ENCODE measurements at regions not wholly inside any gene's neighbourhood (a gene's known extent, or its start where the extent isn't known, plus 50 kb on each side); places are given as distances from the start of the nearest gene placed in this dataset.
A peak's percentile ranks its signal among the peaks of the same experiment; 100 is the strongest.
"Not testable (repeated sequence)": the region's sequence is repeated elsewhere in the genome, so short reads cannot be mapped to it uniquely, and the experiment has no call there.

DNA sequence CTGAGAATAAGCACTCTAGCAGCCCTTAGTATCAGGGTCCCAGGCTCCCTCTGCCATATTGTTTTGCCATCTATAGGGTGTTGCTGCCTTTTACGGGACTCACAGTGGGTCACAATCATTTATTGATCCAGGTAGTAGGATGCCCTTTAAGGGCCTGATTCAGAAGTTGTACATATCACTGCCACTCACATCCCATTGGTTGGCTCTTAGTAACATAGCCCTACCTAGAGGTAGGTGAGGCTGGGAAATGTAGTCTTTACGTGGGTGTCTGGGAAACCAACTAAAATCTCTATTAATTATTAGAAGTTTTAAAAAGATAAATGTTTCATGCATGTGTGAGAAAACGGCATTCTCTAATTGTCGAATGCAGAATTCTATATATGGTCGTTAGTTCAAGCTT lies 78.8 kb upstream of the ATP5PO start:
- DNase-seq (ENCODE audit: low read depth), result no peak

DNA sequence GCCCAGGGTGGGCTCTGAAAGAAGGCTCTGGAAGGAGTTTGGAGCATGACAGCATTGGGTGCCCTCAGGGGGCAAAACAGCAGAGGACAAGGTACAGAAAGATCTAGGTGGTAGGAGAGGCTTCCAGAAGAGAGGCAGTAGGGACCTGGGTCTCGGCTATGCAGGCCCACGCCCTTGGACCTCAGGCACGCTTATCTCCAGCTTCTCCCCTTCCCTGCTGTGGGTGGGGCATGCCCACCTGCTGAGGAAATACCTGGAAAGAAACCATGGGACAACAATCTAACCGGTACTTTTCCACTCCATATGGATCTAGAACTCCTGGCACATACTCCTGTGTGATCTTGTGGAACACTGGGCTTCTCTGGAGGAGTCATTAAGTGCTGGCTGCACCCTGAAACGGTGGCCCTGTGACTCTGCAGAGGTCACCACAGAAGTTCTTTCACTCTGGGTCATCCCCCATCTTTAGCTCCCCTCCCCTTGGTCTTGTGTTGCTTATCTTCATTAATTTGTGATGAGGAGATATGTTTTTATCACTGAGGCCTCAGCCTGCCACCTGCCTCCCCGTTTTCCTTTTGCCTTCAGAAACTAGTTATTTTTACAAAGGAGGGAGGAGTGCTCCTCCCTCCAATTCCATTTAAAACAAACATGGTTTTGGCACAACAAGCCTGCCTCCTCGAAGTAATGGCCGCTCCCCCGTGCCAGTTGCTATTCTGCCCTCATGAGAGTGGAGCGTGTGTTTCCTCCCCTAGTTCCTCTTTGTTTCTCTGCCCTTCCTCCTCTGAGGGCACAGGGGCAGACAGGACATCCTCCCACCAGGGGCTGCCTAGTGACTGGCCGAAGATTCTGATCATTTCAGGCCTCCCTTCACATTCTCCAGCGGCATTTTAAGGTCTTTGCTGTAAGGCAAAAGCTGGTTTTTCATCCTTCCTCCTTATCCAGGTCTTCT lies 78.0 kb upstream of the ATP5PO start:
- no peak for DNase-seq (ENCODE audit: low read depth)

DNA sequence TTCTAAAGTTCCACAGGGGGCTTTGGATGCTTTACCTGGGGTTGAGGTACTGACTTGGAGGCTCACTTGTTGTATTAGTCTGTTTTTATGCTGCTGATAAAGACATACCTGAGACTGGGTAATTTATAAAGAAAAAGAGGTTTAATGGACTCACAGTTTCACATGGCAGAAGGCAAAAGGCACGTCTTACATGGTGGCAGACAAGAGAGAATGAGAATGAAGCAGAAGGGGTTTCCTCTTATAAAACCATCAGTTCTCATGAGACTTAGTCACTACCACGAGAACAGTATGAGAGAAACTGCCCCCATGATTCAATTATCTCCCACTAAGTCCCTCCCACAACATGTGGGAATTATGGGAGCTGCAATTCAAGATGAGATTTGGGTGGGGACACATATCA lies 76.8 kb upstream of the ATP5PO start:
- DNase-seq (ENCODE audit: low read depth), result not testable (repeated sequence)

DNA sequence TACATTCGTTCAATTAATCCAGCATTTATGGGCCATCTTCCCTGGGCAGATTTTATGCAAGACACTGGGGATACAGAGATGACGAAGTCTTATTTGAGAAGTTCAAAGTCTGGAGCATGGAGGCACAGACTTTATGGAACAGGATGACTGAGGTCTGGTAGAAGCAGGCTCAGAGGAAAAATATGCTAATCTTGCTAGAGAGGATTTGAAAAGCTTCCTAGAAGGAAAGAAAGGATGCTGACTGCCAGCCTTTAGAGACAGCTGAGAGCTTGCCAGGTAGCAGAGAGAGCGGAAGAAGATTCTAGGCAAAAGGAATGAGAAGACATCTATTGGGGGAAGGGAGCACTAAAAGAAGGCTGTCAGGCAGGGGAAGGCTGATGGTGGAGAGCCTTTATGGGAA lies 75.5 kb upstream of the ATP5PO start:
- no peak for DNase-seq (ENCODE audit: low read depth)

DNA sequence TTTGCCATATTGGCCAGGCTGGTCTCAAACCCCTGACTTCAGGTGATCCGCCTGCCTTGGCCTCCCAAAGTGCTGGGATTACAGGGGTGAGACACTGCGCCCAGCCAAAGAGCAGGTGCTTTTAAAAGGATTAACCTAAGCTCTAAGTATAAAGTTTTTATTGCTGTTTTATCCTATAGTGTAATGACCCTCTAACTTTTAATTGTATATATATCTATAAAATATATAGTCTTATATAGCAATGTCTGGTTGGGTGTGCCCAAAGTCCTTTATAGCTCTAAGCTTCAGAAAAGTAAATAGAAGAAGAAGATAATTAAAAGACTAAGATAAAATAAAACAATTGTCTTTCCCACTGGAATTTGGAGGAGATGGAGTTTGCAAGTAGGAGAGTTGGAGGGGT lies 73.8 kb upstream of the ATP5PO start:
- DNase-seq (ENCODE audit: low read depth), result no peak

GRCh38 chr21:33988237-33989017 lies 72.8 kb upstream of the ATP5PO start:
- no peak for DNase-seq (ENCODE audit: low read depth)

GRCh38 chr21:33987461-33987860 lies 71.9 kb upstream of the ATP5PO start:
- no peak for DNase-seq (ENCODE audit: low read depth)

DNA sequence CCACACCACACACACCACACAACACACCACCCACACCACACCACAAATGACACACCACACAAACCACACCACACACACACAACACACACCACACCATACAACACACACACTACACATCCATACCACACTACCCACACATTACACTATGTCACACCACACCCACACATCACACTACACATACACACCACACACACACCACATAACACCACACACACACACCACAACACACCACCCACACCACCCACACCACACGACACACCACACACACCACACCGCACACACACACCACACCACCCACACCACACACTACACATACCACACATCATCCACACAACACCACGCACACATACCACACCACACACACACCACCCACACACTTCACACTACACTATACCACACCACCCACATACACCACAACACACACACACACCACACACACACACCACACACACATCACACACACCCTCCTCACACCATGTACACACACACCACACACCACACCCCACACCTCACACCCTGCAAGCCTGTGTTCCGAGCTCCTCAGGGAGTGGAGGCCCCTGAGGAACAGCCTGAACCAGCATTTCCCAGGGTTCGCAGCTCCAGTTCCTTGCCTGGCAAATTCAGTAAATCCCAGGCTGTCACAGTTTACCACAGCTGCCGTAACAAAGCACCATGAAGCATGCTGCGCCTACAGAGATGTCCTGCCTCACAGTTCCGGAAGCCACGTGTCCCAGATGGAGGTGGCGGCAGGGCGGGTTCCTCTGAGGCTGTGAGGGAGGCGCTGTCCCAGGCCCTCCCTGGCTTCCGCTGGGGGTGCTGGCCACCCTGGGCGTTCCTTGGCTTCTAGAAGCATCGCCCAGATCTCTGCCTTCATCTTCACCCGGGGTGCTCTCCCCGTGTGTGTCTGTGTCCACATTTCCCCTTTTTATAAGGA lies 69.8 kb upstream of the ATP5PO start:
- no peak for DNase-seq (ENCODE audit: low read depth)

- DNase-seq (ENCODE audit: low read depth), result no peak
Observed at GRCh38 chr21:33984021-33984481, 68.4 kb upstream of the ATP5PO start.

DNA sequence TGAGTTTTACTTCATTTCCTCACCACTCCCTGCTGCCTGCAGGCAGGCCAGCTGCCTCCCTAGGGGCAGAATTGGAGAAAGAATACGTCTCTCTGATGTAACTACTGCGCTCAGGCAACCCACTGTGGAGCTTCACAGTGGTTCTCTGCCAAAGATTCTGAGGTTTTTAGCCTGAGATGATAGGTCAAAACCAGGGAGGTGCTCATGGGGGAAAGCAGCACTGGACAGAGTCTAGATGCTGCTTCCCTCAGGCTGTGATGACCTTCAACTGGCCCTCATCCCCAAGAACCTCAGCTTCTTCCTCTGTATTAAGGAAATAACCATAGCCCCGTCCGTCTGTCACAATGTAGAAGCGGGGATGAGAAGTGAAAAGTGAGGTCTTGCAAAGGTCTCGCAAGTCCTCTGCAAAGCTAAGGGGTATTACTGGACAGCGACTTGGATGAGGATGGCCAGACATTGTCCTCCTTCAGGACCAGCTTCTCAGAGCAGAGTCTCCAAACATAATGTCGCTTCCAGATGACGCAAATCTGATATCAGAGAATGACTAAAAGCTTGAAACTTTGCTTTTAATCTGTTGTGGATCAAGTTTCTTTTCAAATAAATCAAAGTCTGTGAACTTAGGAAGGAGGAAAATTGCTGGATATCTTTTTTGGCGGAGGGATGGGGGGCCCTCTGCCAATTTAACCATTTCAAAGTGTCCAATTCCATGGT lies 65.9 kb upstream of the ATP5PO start:
- no peak for DNase-seq (ENCODE audit: low read depth)

- no peak for DNase-seq (ENCODE audit: low read depth)
Observed at GRCh38 chr21:33980276-33980916, 64.8 kb upstream of the ATP5PO start.

- DNase-seq (ENCODE audit: low read depth), result no peak
Observed at GRCh38 chr21:33978585-33978984, 63.0 kb upstream of the ATP5PO start.

- DNase-seq (ENCODE audit: low read depth), result no peak
Observed at GRCh38 chr21:33977721-33978369, 62.2 kb upstream of the ATP5PO start.

DNA sequence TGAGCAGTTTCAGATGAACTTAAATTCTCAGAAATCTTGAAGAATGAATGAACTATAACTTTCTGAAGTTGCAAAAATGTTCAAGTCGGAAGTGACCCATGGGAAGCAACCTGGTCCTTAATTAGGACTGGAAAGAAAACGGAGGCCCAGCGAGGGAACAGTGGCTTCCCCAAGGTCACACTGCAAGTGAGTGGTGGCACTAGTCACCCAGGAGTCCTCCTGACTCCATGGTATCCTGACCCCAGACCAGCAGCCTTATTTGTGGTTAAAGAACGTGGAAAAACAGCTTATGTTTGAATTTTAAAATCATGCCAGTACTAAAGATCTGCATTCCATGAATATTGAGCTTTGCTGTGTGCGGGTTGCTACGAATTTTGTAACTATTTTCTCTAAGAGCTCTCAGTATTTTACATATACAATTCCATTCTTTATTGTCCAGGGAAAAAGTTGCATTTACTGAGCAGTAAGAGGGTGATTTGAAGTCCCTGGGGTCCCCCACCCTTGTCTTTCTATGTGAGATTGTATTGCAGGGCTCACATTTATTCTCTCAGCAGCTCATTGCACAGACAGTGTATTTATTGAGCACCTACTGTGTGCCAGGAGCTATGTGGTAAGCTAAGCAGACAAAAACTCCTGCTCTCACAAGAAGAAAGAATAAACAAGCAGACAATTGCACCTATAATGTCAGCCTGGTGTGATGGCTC lies 61.6 kb upstream of the ATP5PO start:
- no peak for DNase-seq (ENCODE audit: low read depth)

DNA sequence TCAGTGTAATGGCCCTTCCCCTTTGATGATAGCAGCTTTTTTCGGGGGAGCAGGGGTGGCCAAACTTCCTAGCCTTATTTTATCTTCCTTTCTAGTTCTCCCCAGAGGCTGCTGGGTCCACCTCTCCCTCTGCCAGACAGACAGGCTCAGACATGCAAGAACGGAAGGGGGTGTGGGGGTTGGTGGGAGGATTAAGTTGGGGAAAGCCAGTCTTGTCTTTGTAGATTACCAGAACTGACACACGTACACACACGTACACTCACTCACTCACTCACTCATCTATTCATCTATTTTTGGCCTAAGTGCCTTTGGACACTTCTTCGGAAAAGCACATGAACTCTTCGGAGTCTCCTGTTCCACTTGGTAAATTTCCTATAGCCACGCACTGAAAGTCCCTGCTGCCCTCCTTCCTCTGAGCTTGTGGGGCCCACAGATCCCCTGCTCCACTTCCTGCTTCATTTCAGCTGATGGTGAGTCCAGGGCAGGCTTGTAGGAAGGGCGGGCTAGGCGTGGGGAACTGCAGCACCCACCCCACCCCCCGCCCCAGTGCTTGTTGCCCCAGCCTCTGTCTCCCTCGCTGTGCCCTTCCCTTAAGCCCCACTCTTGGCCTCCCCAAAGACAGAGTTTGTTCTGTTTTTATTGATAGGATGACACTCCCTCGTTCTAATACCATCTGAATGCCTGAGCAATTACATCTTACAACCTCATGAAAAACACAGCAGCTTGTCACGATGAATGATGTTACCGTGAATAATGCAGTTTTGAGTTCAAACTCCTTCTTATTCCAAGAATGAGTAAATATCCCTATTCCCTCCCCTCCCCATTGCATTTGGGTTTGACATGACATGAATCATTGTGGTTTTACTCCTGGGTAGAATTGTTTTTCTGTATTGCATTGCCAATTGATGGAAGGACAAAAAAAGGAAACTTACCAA lies 60.7 kb upstream of the ATP5PO start:
- peak; percentile 83 for DNase-seq (ENCODE audit: low read depth)

GRCh38 chr21:33975548-33976081 lies 60.0 kb upstream of the ATP5PO start:
- DNase-seq (ENCODE audit: low read depth), result peak; percentile 49

Measured in myocyte (in vitro differentiated cells).